ENCODE measurements at regions not wholly inside any gene's neighbourhood (a gene's known extent, or its start where the extent isn't known, plus 50 kb on each side); places are given as distances from the start of the nearest gene placed in this dataset.

GRCh38 chr6:91678679-91679446 lies 1092.0 kb upstream of the MAP3K7 start:
- no peaks in the 10 kb centered on the region for H3K9me3 Mint-ChIP-seq
- H3K27ac Mint-ChIP-seq, result no peak overlapping the region
- H3K4me1 Mint-ChIP-seq, result no peaks in the 10 kb centered on the region
- ATAC-seq (no peak), DNase-seq (no peak)
- H3K4me3 Mint-ChIP-seq, result no peak overlapping the region
- H3K27me3 Mint-ChIP-seq, result no peaks in the 10 kb centered on the region

GRCh38 chr6:91672201-91672600 lies 1085.3 kb upstream of the MAP3K7 start:
- no peak for DNase-seq
- Mint-ChIP-seq H3K27me3 (no peaks in the 10 kb centered on the region), H3K4me1 (no peaks in the 10 kb centered on the region), H3K27ac (no peak overlapping the region), H3K9me3 (no peaks in the 10 kb centered on the region), H3K4me3 (no peak overlapping the region)
- no peak for ATAC-seq

- H3K4me1 Mint-ChIP-seq, result no peaks in the 10 kb centered on the region
- ATAC-seq (no peak), DNase-seq (no peak)
- no peak overlapping the region for H3K4me3 Mint-ChIP-seq
- no peaks in the 10 kb centered on the region for H3K27me3 Mint-ChIP-seq
- H3K9me3 Mint-ChIP-seq, result peaks cover 0 to 2% of the 10 kb centered on the region in 2 donors
- no peak overlapping the region for H3K27ac Mint-ChIP-seq
These were observed 1083.0 kb upstream of the MAP3K7 start for GRCh38 chr6:91669871-91670268.

GRCh38 chr6:91669154-91669870 lies 1082.4 kb upstream of the MAP3K7 start:
- Mint-ChIP-seq H3K27ac (no peak overlapping the region), H3K4me3 (no peak overlapping the region), H3K4me1 (no peaks in the 10 kb centered on the region), H3K9me3 (peaks cover 0 to 7% of the 10 kb centered on the region in 2 donors), H3K27me3 (no peaks in the 10 kb centered on the region)
- ATAC-seq (no peak), DNase-seq (no peak)

GRCh38 chr6:91667596-91667995 lies 1080.7 kb upstream of the MAP3K7 start:
- no peak for DNase-seq
- no peak for ATAC-seq
- Mint-ChIP-seq H3K27me3 (no peaks in the 10 kb centered on the region), H3K27ac (no peak overlapping the region), H3K4me3 (no peak overlapping the region), H3K9me3 (peaks cover 0 to 13% of the 10 kb centered on the region in 2 donors), H3K4me1 (no peaks in the 10 kb centered on the region)

- Mint-ChIP-seq H3K27me3 (no peaks in the 10 kb centered on the region), H3K4me3 (no peak overlapping the region), H3K9me3 (peaks cover 0 to 13% of the 10 kb centered on the region in 2 donors), H3K27ac (no peak overlapping the region), H3K4me1 (no peaks in the 10 kb centered on the region)
- DNase-seq (no peak), ATAC-seq (no peak)
These were observed 1077.6 kb upstream of the MAP3K7 start for GRCh38 chr6:91664327-91664959.

GRCh38 chr6:91660893-91661292 lies 1074.0 kb upstream of the MAP3K7 start:
- H3K4me3 Mint-ChIP-seq, result no peak overlapping the region
- no peak overlapping the region for H3K27ac Mint-ChIP-seq
- no peak for DNase-seq
- H3K9me3 Mint-ChIP-seq, result peaks cover 0 to 13% of the 10 kb centered on the region in 2 donors
- H3K4me1 Mint-ChIP-seq, result no peaks in the 10 kb centered on the region
- no peak for ATAC-seq
- no peaks in the 10 kb centered on the region for H3K27me3 Mint-ChIP-seq

- Mint-ChIP-seq H3K9me3 (peaks cover 0 to 12% of the 10 kb centered on the region in 2 donors), H3K27ac (no peak overlapping the region), H3K4me3 (no peak overlapping the region), H3K4me1 (no peaks in the 10 kb centered on the region), H3K27me3 (no peaks in the 10 kb centered on the region)
- no peak for DNase-seq
- no peak for ATAC-seq
These were observed 1073.0 kb upstream of the MAP3K7 start for GRCh38 chr6:91659891-91660290.

GRCh38 chr6:91654793-91655192 lies 1067.9 kb upstream of the MAP3K7 start:
- DNase-seq (no peak), ATAC-seq (no peak)
- Mint-ChIP-seq H3K4me1 (no peaks in the 10 kb centered on the region), H3K27me3 (no peaks in the 10 kb centered on the region), H3K4me3 (no peak overlapping the region), H3K27ac (no peak overlapping the region), H3K9me3 (peaks cover 4 to 7% of the 10 kb centered on the region in 2 donors)

- H3K4me3 Mint-ChIP-seq, result no peak overlapping the region
- H3K27ac Mint-ChIP-seq, result no peak overlapping the region
- H3K9me3 Mint-ChIP-seq, result peaks cover 4 to 7% of the 10 kb centered on the region in 2 donors
- ATAC-seq (no peak), DNase-seq (no peak)
- no peaks in the 10 kb centered on the region for H3K27me3 Mint-ChIP-seq
- H3K4me1 Mint-ChIP-seq, result no peaks in the 10 kb centered on the region
These were observed 1067.5 kb upstream of the MAP3K7 start for GRCh38 chr6:91654357-91654756.

- DNase-seq (no peak), ATAC-seq (no peak)
- Mint-ChIP-seq H3K4me1 (no peaks in the 10 kb centered on the region), H3K4me3 (no peak overlapping the region), H3K27me3 (no peaks in the 10 kb centered on the region), H3K9me3 (peaks cover 4 to 7% of the 10 kb centered on the region in 2 donors), H3K27ac (no peak overlapping the region)
These were observed 1067.0 kb upstream of the MAP3K7 start for GRCh38 chr6:91653895-91654294.

- ATAC-seq, result no peak
- Mint-ChIP-seq H3K4me1 (no peaks in the 10 kb centered on the region), H3K4me3 (no peak overlapping the region), H3K27me3 (no peaks in the 10 kb centered on the region), H3K27ac (no peak overlapping the region), H3K9me3 (peaks cover 4 to 7% of the 10 kb centered on the region in 2 donors)
- no peak for DNase-seq
These were observed 1066.3 kb upstream of the MAP3K7 start for GRCh38 chr6:91653076-91653723.

- no peaks in the 10 kb centered on the region for H3K4me1 Mint-ChIP-seq
- DNase-seq (no peak), ATAC-seq (no peak)
- no peaks in the 10 kb centered on the region for H3K27me3 Mint-ChIP-seq
- peaks cover 0 to under 1% of the 10 kb centered on the region in 2 donors for H3K9me3 Mint-ChIP-seq
- H3K4me3 Mint-ChIP-seq, result no peak overlapping the region
- H3K27ac Mint-ChIP-seq, result no peak overlapping the region
These were observed 1059.8 kb upstream of the MAP3K7 start for GRCh38 chr6:91646649-91647048.

- Mint-ChIP-seq H3K4me3 (no peak overlapping the region), H3K4me1 (no peaks in the 10 kb centered on the region), H3K9me3 (no peaks in the 10 kb centered on the region), H3K27ac (peak overlapping the region in 1 of 2 donors; percentile 59), H3K27me3 (no peaks in the 10 kb centered on the region)
- ATAC-seq (no peak), DNase-seq (no peak)
These were observed 1058.9 kb upstream of the MAP3K7 start for GRCh38 chr6:91645811-91646210.

GRCh38 chr6:91637217-91637616 lies 1050.3 kb upstream of the MAP3K7 start:
- Mint-ChIP-seq H3K4me3 (no peak overlapping the region), H3K9me3 (no peaks in the 10 kb centered on the region), H3K27ac (no peak overlapping the region), H3K27me3 (no peaks in the 10 kb centered on the region), H3K4me1 (no peaks in the 10 kb centered on the region)
- no peak for DNase-seq
- ATAC-seq, result no peak

- no peak overlapping the region for H3K4me3 Mint-ChIP-seq
- H3K27me3 Mint-ChIP-seq, result no peaks in the 10 kb centered on the region
- H3K9me3 Mint-ChIP-seq, result peaks cover 5 to 7% of the 10 kb centered on the region in 2 donors
- no peak for DNase-seq
- H3K4me1 Mint-ChIP-seq, result no peaks in the 10 kb centered on the region
- no peak for ATAC-seq
- no peak overlapping the region for H3K27ac Mint-ChIP-seq
These were observed 1047.9 kb upstream of the MAP3K7 start for GRCh38 chr6:91634791-91635190.

Data from stimulated activated naive CD8-positive, alpha-beta T cell treated with anti-CD3 and anti-CD28 coated beads, Interleukin-15, amount 100 ng/mL, for 72 hours (primary cell).